Neuronal stem cell (in vitro differentiated cells): ENCODE measurements at regions not wholly inside any gene's neighbourhood (a gene's known extent, or its start where the extent isn't known, plus 50 kb on each side); places are given as distances from the start of the nearest gene placed in this dataset.

Source experiments
- DNase-seq: peaks from one replicate; pipeline ENCODE4 v3.0.0-alpha.2; 2013; ENCODE audit warnings: low spot score
- H2AFZ ChIP-seq: one replicate; pipeline ENCODE4 v1.6.1; 2013; ENCODE audit warnings: mild to moderate bottlenecking, low read length, inconsistent platforms
- H2AK5ac ChIP-seq: 2 replicates; pipeline ENCODE4 v1.6.1; 2013; ENCODE audit warnings: low read depth, mild to moderate bottlenecking, inconsistent platforms, low read length, moderate library complexity, mixed read lengths
- H2BK120ac ChIP-seq: 2 replicates; pipeline ENCODE4 v1.6.1; 2013; ENCODE audit warnings: low read depth, mild to moderate bottlenecking, inconsistent platforms, low read length, moderate library complexity, mixed read lengths
- H2BK12ac ChIP-seq: one replicate; pipeline ENCODE4 v1.6.1; 2013; ENCODE audit warnings: low read length, inconsistent platforms
- H2BK15ac ChIP-seq: 2 replicates; pipeline ENCODE4 v1.6.1; 2013; ENCODE audit warnings: mild to moderate bottlenecking, low read length, inconsistent platforms, mixed read lengths
- H2BK5ac ChIP-seq: one replicate; pipeline ENCODE4 v1.6.1; 2013; ENCODE audit warnings: inconsistent platforms, mild to moderate bottlenecking, low read length, moderate library complexity
- H3K14ac ChIP-seq: one replicate; pipeline ENCODE4 v1.6.1; 2013; ENCODE audit warnings: low read length, inconsistent platforms
- H3K18ac ChIP-seq: 2 replicates; pipeline ENCODE4 v1.6.1; 2013; ENCODE audit warnings: low read length, inconsistent platforms
- H3K23ac ChIP-seq: 2 replicates; pipeline ENCODE4 v1.6.1; 2013; ENCODE audit warnings: low read depth, mild to moderate bottlenecking, mixed read lengths, low read length, inconsistent platforms; ENCODE audit not compliant: poor library complexity
- H3K27ac ChIP-seq: replicated peaks from 3 replicates; pipeline ENCODE4 v1.5.1; 2013; ENCODE audit warnings: low read length, inconsistent platforms
- H3K27me3 ChIP-seq, 3 experiments: 2 replicates each; pipeline ENCODE4 v1.6.1; 2013; ENCODE audit warnings: low read length in 3 of 3, mild to moderate bottlenecking in 2 of 3, inconsistent platforms in 1 of 3, low read depth in 1 of 3, mixed read lengths in 1 of 3, moderate library complexity in 1 of 3; ENCODE audit not compliant: control insufficient read depth in 3 of 3, insufficient read depth in 3 of 3
- H3K36me3 ChIP-seq, 2 donors: replicated peaks in 1 of 2; 2 replicates each; pipeline ENCODE4 v1.6.1; 2013; ENCODE audit warnings: low read length in 2 of 2; ENCODE audit not compliant: control insufficient read depth in 2 of 2, insufficient read depth in 2 of 2
- H3K4ac ChIP-seq: 2 replicates; pipeline ENCODE4 v1.6.1; 2013; ENCODE audit warnings: inconsistent platforms, mild to moderate bottlenecking, low read length, moderate library complexity
- H3K4me1 ChIP-seq, 2 donors: 1 replicate in 1 of 2; 2 replicates in 1 of 2; pipeline ENCODE4 v1.6.1; 2013; ENCODE audit warnings: low read length in 2 of 2, low read depth in 1 of 2; ENCODE audit not compliant: control insufficient read depth in 2 of 2, insufficient read depth in 1 of 2
- H3K4me2 ChIP-seq: one replicate; pipeline ENCODE4 v1.6.1; 2013; ENCODE audit warnings: mild to moderate bottlenecking, low read length, inconsistent platforms; ENCODE audit not compliant: insufficient read depth, poor library complexity, severe bottlenecking
- H3K4me3 ChIP-seq, 2 donors: 2 replicates each; pipeline ENCODE4 v1.5.1; 2013; ENCODE audit warnings: low read length in 2 of 2, mild to moderate bottlenecking in 2 of 2, inconsistent platforms in 1 of 2, moderate library complexity in 1 of 2
- H3K79me1 ChIP-seq: one replicate; pipeline ENCODE4 v1.6.1; 2013; ENCODE audit warnings: low read depth, mild to moderate bottlenecking, inconsistent platforms, low read length, moderate library complexity
- H3K9ac ChIP-seq: one replicate; pipeline ENCODE4 v1.6.1; 2013; ENCODE audit warnings: mild to moderate bottlenecking, low read depth, low read length, inconsistent platforms; ENCODE audit not compliant: poor library complexity
- H3K9me3 ChIP-seq, 2 donors: replicated peaks in 1 of 2; 2 replicates each; pipeline versions ENCODE3 to v1.6.1; 2013; ENCODE audit warnings: low read length in 2 of 2, mild to moderate bottlenecking in 2 of 2, inconsistent platforms in 1 of 2, low read depth in 1 of 2, mixed read lengths in 1 of 2, moderate library complexity in 1 of 2; ENCODE audit not compliant: control insufficient read depth in 2 of 2, insufficient read depth in 1 of 2
- H4K8ac ChIP-seq: one replicate; pipeline ENCODE4 v1.6.1; 2013; ENCODE audit warnings: low read depth, mild to moderate bottlenecking, inconsistent platforms, low read length, moderate library complexity
- H4K91ac ChIP-seq: one replicate; pipeline ENCODE4 v1.6.1; 2013; ENCODE audit warnings: low read length, low read depth, mild to moderate bottlenecking, inconsistent platforms; ENCODE audit not compliant: poor library complexity
- WGBS, 2 donors: extraction: QIAGEN DNeasy Blood & Tissue Kit; methylation state at CpG; one replicate each; pipeline ENCODE4 v1.1.7; 2013; ENCODE audit warnings: missing lambda C conversion rate in 2 of 2, mixed read lengths in 1 of 2; ENCODE audit not compliant: insufficient read length in 2 of 2, insufficient replicate concordance in 1 of 2; ENCODE audit errors: extremely low coverage in 2 of 2; 5-methylcytosine and 5-hydroxymethylcytosine counted together

GRCh38 chr3:107963581-107963980 lies 127.2 kb downstream of the CD47 start:
- no peak overlapping the region for H2BK15ac ChIP-seq
- H3K23ac ChIP-seq = no peak overlapping the region
- H3K9ac ChIP-seq = no peak overlapping the region
- no peak overlapping the region for H3K4ac ChIP-seq
- no CpG with 5 or more reads among the region's 1 CpG for WGBS, 2 donors
- no peak overlapping the region for H2AK5ac ChIP-seq
- H4K8ac ChIP-seq = no peak overlapping the region
- DNase-seq = no peak
- no peak overlapping the region for H4K91ac ChIP-seq
- H3K9me3 ChIP-seq = peaks cover 0 to 24% of the 10 kb centered on the region in 2 donors
- no peak overlapping the region for H2BK5ac ChIP-seq
- H3K14ac ChIP-seq = no peak overlapping the region
- H3K4me3 ChIP-seq = no peak overlapping the region
- H2BK120ac ChIP-seq = no peak overlapping the region
- H3K4me1 ChIP-seq = peaks cover 21 to 38% of the 10 kb centered on the region in 2 donors
- no peak overlapping the region for H2BK12ac ChIP-seq
- no peaks in the 10 kb centered on the region for H3K36me3 ChIP-seq
- no peaks in the 10 kb centered on the region for H3K79me1 ChIP-seq
- H3K18ac ChIP-seq = no peak overlapping the region
- no peak overlapping the region for H3K27ac ChIP-seq
- H2AFZ ChIP-seq = no peak overlapping the region
- H3K4me2 ChIP-seq = no peak overlapping the region
- H3K27me3 ChIP-seq = no peaks in the 10 kb centered on the region

DNA sequence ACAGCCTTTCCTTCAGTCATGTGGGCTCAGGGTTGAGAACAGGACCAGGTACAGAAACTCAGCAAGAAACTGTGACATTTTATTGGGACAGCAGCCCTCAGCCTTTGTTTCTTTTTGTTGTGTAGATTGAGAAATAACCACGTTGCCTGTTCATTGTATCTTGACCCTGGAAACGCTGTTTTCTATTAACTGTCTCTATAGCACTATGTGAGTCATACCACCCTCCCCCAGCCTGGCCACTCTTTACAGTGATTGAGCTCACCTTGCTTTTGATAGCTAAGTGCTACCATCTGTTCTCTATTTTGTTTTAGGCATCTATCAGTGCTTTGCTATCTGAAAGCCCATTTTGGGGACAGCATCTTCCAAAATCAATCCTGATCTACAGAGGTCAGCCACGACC lies 127.9 kb downstream of the CD47 start:
- Histone ChIP-seq H2BK5ac (no peak overlapping the region), H2AFZ (no peak overlapping the region), H3K4me2 (no peak overlapping the region), H2BK15ac (no peak overlapping the region), H3K4ac (no peak overlapping the region), H3K14ac (no peak overlapping the region), H3K9ac (no peak overlapping the region), H3K4me3 (no peak overlapping the region), H3K4me1 (peaks cover 22 to 40% of the 10 kb centered on the region in 2 donors), H3K9me3 (peaks cover 0 to 24% of the 10 kb centered on the region in 2 donors), H3K79me1 (no peaks in the 10 kb centered on the region), H2BK120ac (no peak overlapping the region), H3K27me3 (no peaks in the 10 kb centered on the region), H2BK12ac (no peak overlapping the region), H4K91ac (no peak overlapping the region), H4K8ac (no peak overlapping the region), H3K27ac (no peak overlapping the region), H3K18ac (no peak overlapping the region), H3K23ac (no peak overlapping the region), H3K36me3 (no peaks in the 10 kb centered on the region), H2AK5ac (no peak overlapping the region)
- no CpG with 5 or more reads among the region's 3 CpGs for WGBS, 2 donors
- no peak for DNase-seq

DNA sequence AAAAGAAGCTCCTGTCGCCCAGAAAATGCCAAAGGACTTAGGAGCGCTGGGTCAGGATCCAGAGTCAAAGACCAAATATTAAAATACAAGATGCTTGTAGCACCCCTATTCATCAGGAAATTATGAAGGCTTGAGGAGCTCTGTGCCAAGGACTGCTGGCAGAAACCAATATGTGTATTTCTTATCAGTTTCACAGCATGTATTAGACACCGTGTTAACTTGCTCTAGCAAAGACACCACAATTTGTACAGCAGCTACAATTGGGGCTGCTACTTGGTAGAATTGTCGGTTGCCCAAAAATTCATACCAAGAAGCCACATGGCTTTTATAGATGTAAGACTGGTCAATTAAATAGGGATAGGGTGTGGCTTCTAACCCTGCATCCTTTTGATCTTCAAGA lies 128.8 kb downstream of the CD47 start:
- Histone ChIP-seq H3K36me3 (no peaks in the 10 kb centered on the region), H2BK15ac (no peak overlapping the region), H3K27ac (no peak overlapping the region), H3K18ac (no peak overlapping the region), H4K8ac (no peak overlapping the region), H3K4me1 (peaks cover 20 to 42% of the 10 kb centered on the region in 2 donors), H3K27me3 (no peaks in the 10 kb centered on the region), H3K9ac (no peak overlapping the region), H2AFZ (no peak overlapping the region), H2BK120ac (no peak overlapping the region), H4K91ac (no peak overlapping the region), H3K14ac (no peak overlapping the region), H3K9me3 (peaks cover 0 to 24% of the 10 kb centered on the region in 2 donors), H3K4me3 (no peak overlapping the region), H2AK5ac (no peak overlapping the region), H3K4me2 (no peak overlapping the region), H2BK12ac (no peak overlapping the region), H3K4ac (no peak overlapping the region), H3K23ac (no peak overlapping the region), H2BK5ac (no peak overlapping the region), H3K79me1 (no peaks in the 10 kb centered on the region)
- no CpG with 5 or more reads among the region's 4 CpGs for WGBS, 2 donors
- no peak for DNase-seq

DNA sequence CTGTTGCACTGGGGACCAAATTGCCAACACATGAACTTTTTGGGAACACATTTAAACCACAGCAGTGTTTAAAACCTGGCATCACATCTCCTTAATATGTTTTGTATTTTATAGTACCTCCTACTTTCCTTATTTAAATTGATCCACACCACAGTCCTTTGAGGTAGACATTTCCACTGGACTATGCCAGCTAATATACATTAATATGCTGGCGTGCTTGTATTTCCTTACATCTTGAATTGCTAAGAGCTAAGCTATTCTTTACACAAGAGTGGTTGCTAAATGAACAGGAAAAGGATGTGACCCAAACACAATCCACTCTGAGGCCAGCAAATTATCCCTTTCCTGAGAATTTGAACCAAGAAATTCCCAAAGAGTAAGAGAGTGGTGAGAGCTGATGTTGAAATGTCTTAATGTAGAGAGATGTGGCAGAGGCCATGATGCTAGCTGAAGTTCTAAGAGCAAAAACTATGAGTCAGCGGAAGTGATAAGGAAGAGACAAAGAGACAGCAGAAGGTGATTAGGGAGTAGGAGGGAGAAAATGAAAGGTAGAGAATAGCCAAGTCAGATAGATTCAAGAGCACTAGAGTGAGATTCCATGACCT lies 131.2 kb downstream of the CD47 start:
- Histone ChIP-seq H3K14ac (no peak overlapping the region), H2BK12ac (no peak overlapping the region), H2BK120ac (no peak overlapping the region), H2AK5ac (no peak overlapping the region), H2BK15ac (no peak overlapping the region), H3K4me3 (no peak overlapping the region), H3K4ac (no peak overlapping the region), H4K8ac (no peak overlapping the region), H3K27ac (no peak overlapping the region), H3K4me1 (peaks cover 4 to 22% of the 10 kb centered on the region in 2 donors), H3K4me2 (no peak overlapping the region), H3K9ac (no peak overlapping the region), H3K23ac (no peak overlapping the region), H2BK5ac (no peak overlapping the region), H3K27me3 (no peaks in the 10 kb centered on the region), H3K36me3 (no peaks in the 10 kb centered on the region), H4K91ac (no peak overlapping the region), H3K79me1 (no peaks in the 10 kb centered on the region), H2AFZ (peak overlapping the region; percentile 1), H3K18ac (no peak overlapping the region), H3K9me3 (peaks cover 0 to 24% of the 10 kb centered on the region in 2 donors)
- no peak for DNase-seq
- no CpG with 5 or more reads among the region's 2 CpGs for WGBS, 2 donors
